GM12891 (cell line): ENCODE measurements at regions not wholly inside any gene's neighbourhood (a gene's known extent, or its start where the extent isn't known, plus 50 kb on each side); places are given as distances from the start of the nearest gene placed in this dataset.

Experiments used
- DNase-seq: peaks from one replicate; pipeline ENCODE4 v3.0.0; 2011; ENCODE audit warnings: low spot score; ENCODE audit not compliant: insufficient read length
- FAIRE-seq: peaks from 2 replicates; lab custom pipeline; 2011; peaks lifted over from hg19 to GRCh38; lab: Jason Lieb, UNC
- PAX5 ChIP-seq: IDR thresholded peaks from 2 replicates; pipeline ENCODE4 v1.6.1; 2011; ENCODE audit warnings: low read length, moderate library complexity, mild to moderate bottlenecking; ENCODE audit not compliant: insufficient read depth, severe bottlenecking
- POLR2A ChIP-seq: IDR thresholded peaks from 2 replicates; pipeline ENCODE4 v1.6.1; 2011; ENCODE audit warnings: low read depth, low read length, control low read depth
- POLR2AphosphoS5 ChIP-seq: IDR thresholded peaks from 2 replicates; pipeline ENCODE4 v1.6.1; 2011; ENCODE audit warnings: low read depth, low read length, control low read depth
- POU2F2 ChIP-seq: IDR thresholded peaks from 2 replicates; pipeline ENCODE4 v1.6.1; 2011; ENCODE audit warnings: low read depth, mild to moderate bottlenecking, control low read depth, low read length, moderate library complexity
- SPI1 ChIP-seq: IDR thresholded peaks from 2 replicates; pipeline ENCODE4 v1.6.1; 2011; ENCODE audit warnings: low read depth, low read length, control low read depth
- TAF1 ChIP-seq: IDR thresholded peaks from 2 replicates; pipeline ENCODE4 v1.6.1; 2011; ENCODE audit warnings: low read depth, low read length, control low read depth

DNA sequence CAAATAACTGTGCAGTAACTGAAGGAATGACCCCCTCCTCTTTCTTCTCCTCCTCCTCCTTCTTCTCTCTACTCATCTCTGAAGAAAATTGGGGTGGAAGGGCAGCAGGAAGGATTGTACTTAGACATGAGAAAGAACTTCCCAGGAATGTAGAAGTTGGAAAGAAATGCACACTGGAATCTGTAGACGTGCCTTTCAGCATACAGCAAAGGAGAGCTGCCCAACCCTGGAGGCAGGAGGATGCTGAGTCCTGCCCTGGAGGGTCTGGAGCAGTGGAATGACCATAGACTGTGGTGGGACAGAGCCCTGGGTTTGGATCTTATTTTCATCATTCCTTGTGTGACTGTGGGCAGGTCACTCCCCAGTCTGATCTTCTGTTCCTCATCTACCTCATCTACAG is 80.1 kb downstream of the PJA1 start:
- no peak for TF ChIP-seq TAF1
- TF ChIP-seq PAX5: no peak
- no peak for TF ChIP-seq POU2F2
- TF ChIP-seq POLR2A: no peak
- no peak for TF ChIP-seq POLR2AphosphoS5
- TF ChIP-seq SPI1: no peak
- DNase-seq (no peak), FAIRE-seq (no peak)

DNA sequence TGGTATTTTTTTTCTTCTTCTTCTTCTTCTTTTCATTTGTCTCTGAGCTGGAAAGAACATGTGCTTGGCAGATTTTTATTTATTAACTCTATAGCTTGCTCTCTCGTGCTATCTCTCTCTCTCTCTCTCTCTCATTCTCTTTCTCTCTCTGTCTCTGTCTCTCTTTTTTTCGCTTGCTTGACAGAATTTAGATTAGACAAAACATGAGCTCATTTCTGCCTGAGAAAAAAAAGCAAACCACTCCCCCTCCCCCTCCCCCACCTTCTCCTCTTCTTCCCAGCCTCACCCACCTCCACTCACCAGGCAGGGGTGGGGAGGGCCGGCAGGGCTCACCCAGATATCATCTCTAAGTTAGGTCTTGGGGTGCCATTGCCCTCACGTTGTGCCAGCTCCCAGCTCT is 81.5 kb downstream of the PJA1 start:
- no peak for FAIRE-seq
- no peak for DNase-seq
- TF ChIP-seq POU2F2 (no peak), PAX5 (no peak), TAF1 (no peak)

DNA sequence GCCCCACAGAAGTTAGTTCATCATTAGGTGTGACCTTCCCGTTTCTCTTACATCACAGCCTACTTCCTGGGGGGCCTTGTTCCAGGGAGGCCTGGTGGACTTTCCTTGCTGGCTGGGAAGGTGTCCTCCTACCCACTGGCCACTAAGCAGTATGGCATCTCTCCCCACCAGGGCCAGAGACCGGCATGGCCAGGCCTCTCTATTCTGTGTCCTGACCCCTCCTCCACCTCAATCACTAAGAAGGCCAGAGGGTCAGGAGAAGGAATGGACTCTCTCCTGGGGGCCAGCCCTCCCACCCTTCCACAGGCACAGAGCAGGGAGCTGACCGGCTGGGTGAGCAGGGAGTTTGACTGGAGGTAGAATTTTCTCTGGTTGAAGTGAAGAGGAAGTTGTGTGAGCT is 81.9 kb downstream of the PJA1 start:
- TF ChIP-seq SPI1 (no peak), POLR2A (no peak), POLR2AphosphoS5 (no peak), POU2F2 (no peak), TAF1 (no peak), PAX5 (no peak)
- FAIRE-seq (no peak), DNase-seq (no peak)

DNA sequence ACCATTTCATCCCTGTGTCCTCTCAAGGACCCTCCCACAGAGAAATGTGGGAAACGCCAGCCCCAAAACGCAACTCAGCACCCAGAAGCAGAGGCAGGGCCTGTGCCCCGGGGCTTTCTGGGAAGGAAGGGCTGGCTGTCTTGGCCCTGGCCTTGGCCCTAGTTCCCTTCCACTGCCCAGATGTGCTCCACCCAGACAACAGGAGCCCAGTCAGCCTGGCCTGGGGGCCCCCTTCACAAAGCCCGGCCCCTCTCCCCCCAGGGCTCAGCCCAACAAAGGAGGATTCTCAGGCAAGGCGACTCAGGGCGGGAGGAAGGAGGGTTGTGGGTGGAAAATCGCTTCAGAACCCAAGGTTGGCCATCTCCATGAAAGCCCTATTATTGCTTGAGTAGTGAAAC is 82.5 kb downstream of the PJA1 start:
- no peak for DNase-seq
- no peak for FAIRE-seq
- TF ChIP-seq PAX5 (no peak), SPI1 (no peak), POLR2AphosphoS5 (no peak), TAF1 (no peak), POU2F2 (no peak), POLR2A (no peak)

DNA sequence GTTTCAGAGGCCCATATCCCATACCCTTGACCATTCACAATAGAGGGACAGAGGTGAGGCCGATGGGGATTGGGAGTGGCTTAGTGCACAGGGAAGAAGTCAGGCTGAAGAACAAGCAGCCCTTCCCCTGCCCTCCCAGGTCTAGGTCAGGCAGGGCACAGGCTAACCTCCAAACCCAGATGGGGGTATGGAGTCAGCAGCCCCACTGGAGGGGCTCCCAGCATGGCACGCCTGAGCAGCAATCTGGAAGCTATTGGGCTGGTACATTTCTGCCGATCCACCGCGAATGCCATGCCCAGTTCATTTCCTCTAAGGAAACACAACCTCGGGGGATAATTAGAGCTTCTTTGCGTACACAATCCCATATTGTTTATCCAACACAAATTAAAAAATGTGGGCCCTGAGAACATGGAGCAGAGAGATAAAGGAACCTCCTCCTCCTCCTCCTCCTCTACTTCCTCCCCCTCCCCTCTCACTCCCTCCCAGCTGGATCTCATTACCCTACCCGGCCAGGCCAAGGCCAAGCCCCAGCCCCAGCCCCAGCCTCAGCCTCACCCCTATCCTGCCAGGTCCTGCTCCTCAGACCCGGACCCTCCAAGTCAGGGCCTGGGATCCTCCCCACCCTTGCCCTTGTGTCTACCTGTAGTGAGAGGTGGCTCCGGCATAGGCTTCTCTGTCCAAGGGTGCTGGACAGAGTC is 83.0 kb downstream of the PJA1 start:
- FAIRE-seq (no peak), DNase-seq (no peak)
- TF ChIP-seq PAX5 (no peak), POLR2AphosphoS5 (no peak), POLR2A (no peak), TAF1 (no peak), SPI1 (no peak), POU2F2 (no peak)

DNA sequence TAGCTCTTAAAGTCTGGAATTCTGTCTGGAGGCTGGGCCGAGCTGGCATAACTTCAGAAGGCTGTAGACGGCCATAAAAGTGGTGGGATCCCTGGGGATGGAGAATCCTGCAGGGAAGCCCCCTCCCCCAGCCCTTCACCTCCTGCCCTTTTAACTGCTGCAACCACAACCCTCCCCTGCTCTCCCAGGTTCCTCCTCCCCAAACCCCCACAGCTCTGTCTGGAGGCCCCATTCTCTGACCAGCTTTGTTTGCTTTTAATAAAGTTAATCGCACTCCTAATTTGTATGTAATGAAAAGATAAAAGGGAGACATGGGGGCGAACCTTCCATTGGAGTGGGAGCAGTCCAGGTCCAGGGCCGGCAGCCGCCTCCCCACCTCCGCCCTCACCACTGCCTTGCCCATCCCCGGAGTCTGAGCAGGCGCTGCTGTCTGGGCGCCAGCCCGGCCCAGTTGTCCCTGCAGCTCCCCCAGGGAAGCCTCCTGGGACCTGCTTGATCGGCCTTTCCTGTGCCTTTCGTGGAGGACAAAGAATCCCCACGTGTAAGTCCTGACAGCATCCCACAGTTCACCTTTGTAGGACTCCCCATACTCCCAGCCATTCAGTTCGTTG is 84.3 kb downstream of the PJA1 start:
- TF ChIP-seq POLR2AphosphoS5 (no peak), POU2F2 (no peak), TAF1 (no peak), POLR2A (no peak), PAX5 (no peak), SPI1 (no peak)
- no peak for DNase-seq
- no peak for FAIRE-seq

DNA sequence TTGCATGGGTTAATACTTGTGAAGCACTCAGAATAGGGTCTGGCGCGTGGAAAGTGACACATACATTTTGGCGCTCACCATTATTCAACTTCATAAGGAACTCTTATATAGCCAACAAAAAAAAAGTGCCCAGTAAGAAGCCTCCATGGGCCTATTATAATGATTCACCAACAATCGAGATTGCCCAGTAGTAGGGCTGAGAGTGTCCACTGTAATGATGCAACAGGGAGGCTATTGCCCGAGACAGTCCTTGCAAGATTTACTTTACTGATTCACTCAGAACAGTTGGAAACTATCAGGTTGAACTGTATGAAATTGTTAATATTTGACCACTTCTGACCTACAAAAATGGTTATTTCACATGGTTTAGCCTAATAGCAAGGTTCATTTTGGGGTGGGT is 86.0 kb downstream of the PJA1 start:
- FAIRE-seq (no peak), DNase-seq (no peak)
- TF ChIP-seq SPI1 (no peak), POLR2AphosphoS5 (no peak), POLR2A (no peak), TAF1 (no peak), PAX5 (no peak), POU2F2 (no peak)

DNA sequence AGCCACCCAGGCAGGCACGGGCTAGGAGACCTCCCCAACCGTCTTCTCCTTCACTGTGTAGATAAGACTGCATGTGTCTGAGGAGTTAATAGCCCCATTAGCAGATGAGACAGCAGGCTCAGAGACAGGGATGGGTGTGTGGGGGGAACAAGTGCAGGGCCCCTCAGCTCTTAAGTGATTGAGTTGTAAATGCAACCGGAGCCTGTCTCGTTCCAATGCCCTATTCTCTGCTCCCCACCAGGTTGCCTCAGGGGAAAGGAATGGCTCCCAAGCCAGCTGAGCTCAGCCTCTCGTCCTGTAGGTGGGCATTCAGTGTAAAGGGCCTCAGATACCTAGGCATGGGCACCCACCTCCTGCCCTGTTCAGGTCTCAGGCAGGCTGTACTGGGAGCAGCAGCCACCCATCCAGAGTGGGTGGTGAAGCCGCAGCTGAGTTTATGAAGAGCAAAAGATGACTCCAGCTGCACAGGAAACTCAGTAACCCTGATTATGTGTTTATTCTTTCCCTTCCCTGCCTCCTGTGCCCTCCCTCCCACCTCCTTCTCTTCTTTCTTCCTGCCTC is 87.3 kb downstream of the PJA1 start:
- TF ChIP-seq PAX5 (no peak), SPI1 (no peak), TAF1 (no peak), POLR2AphosphoS5 (no peak), POU2F2 (no peak), POLR2A (no peak)
- DNase-seq (no peak), FAIRE-seq (no peak)

DNA sequence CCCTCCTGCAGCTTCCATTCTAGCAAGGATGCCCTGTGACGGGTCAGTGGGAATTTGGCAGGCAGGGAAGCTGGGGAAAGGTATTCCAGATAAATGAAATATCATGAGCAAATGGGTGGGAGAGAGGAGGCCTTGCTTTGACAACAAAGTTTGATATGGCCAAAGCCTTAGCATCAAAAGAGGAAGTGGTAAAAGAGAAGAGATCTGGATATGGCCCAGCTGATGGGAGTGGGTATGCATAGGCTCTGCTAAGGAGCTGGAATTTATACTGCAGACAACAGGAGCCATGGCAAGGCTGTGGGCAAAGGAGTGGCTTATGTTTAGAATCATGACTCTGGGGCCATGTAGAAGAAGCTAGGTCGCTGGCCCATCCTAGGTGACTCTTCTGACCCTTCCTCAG is 89.2 kb downstream of the PJA1 start:
- TF ChIP-seq TAF1: no peak
- no peak for TF ChIP-seq PAX5
- no peak for TF ChIP-seq POLR2A
- TF ChIP-seq POLR2AphosphoS5: no peak
- TF ChIP-seq SPI1: peak; percentile 67
- no peak for TF ChIP-seq POU2F2
- no peak for FAIRE-seq
- no peak for DNase-seq
